ENCODE measurements at regions not wholly inside any gene's neighbourhood (a gene's known extent, or its start where the extent isn't known, plus 50 kb on each side); places are given as distances from the start of the nearest gene placed in this dataset.
A peak's percentile ranks its signal among the peaks of the same experiment; 100 is the strongest.

DNA sequence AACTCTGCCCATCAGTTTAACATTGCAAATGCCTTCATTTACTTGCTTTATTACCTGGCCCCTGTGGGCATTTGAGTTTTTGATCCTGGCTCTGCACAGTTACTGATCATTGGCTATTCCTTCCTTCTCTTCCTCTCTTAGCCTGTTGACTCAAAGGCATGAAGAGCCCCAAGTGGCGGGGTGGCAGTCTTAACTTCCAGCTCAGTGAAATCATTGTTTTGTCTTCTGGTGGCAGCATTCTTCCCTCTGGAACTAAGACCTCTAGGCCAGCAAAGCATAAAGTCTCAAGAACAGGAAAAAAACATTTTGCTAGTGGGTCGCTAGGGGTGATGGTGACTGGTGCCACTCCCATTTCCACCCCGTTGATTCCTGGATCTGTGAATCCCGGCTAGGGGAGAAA lies 52.3 kb upstream of the MRTFB start:
- no peak overlapping the region for H3K4me3 ChIP-seq
- H4K20me1 ChIP-seq: no peaks in the 10 kb centered on the region
- H3K4me1 ChIP-seq: peaks cover 0 to 55% (median 27%) of the 10 kb centered on the region in 10 experiments; a peak in 15 of 20 replicates
- no peaks in the 10 kb centered on the region for H3K36me3 ChIP-seq
- H3K9me3 ChIP-seq (replicated peaks in 1 of 11): peaks cover 0 to 8% (median 0%) of the 10 kb centered on the region in 11 experiments; a peak in 3 of 22 replicates
- TF ChIP-seq Cebpa-rat (IDR thresholded peaks at IDR 0.05): no peak
- no peaks in the 10 kb centered on the region for H3K27me3 ChIP-seq
- H3K4me2 ChIP-seq: peak overlapping the region in 3 of 11 experiments; percentile 11 to 57 (median 51); a peak in 5 of 22 replicates
- H3K27ac ChIP-seq: peak overlapping the region in 1 of 11 experiments; percentile 7; a peak in 1 of 22 replicates
- H3K9ac ChIP-seq: no peak overlapping the region

DNA sequence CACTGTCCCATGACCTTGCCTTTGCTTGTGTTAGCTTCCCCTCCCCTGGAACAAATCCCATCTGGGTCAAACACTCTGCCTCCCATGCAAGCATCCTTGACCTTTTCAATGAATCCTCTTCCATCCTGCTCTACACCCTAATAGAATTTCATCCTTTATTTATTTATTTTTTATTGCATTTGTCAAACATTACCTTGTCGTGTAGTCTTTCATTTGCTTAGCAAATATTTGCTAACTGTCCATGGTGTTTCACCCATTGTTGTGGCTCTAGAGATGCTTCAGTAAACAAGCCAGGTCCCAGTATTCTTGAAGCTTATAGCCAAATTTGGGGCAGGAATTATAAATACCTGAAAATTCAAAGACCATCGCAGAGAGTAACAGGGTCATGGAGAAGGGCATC lies 51.0 kb upstream of the MRTFB start:
- Histone ChIP-seq H3K27ac (no peak overlapping the region), H3K9me3 (replicated peaks in 1 of 11) (peaks cover 0 to 10% (median 3%) of the 10 kb centered on the region in 11 experiments; a peak in 3 of 22 replicates), H3K4me1 (peaks cover 0 to 55% (median 24%) of the 10 kb centered on the region in 10 experiments; a peak in 15 of 20 replicates), H4K20me1 (no peaks in the 10 kb centered on the region), H3K4me2 (no peak overlapping the region), H3K4me3 (no peak overlapping the region), H3K9ac (no peak overlapping the region), H3K36me3 (no peaks in the 10 kb centered on the region), H3K27me3 (no peaks in the 10 kb centered on the region)
- no peak for TF ChIP-seq Cebpa-rat (IDR thresholded peaks at IDR 0.05)

Measured in BLaER1 treated with 17β-estradiol and CSF1 and Interleukin-3, amounts not matched to agents 10 nM and 100 nM (cell line).